SK-N-SH (cell line): ENCODE measurements at regions not wholly inside any gene's neighbourhood (a gene's known extent, or its start where the extent isn't known, plus 50 kb on each side); places are given as distances from the start of the nearest gene placed in this dataset.

Source experiments
- CTCF ChIA-PET: fragments of 300-600, 350-600 bp; formaldehyde crosslinking; extraction: SDS; loops from one replicate; lab custom pipeline; 2021; lab: Yijun Ruan, JAX
- POLR2A ChIA-PET: fragments of 350-600 bp; sonication (Branson Sonifier 250); formaldehyde crosslinking; extraction: SDS; loops from one replicate; lab custom pipeline; 2020; ENCODE audit warnings: antibody characterized with exemption, inconsistent platforms; lab: Yijun Ruan, JAX
- DNase-seq: peaks from one replicate; pipeline ENCODE4 v3.0.0; 2012
- H2AFZ ChIP-seq: fragments of 200-600 bp; sonication (generic); 2 replicates; pipeline ENCODE4 v1.8.1; 2016; ENCODE audit warnings: antibody characterized with exemption, mild to moderate bottlenecking, low read depth
- H3F3A ChIP-seq: fragments of 200-600 bp; sonication (generic); replicated peaks from 2 replicates; pipeline ENCODE3; 2016; ENCODE audit warnings: antibody characterized with exemption, mild to moderate bottlenecking; ENCODE audit not compliant: insufficient read depth
- H3K27ac ChIP-seq, 2 experiments: fragments of 200-500 bp in 1 of 2; fragments of 200-600 bp in 1 of 2; sonication (Bioruptor generic) in 1 of 2; sonication (generic), shearing (Covaris generic) in 1 of 2; 2 replicates each; pipeline versions ENCODE4 v1.5.1 to v1.6.1; 2014 to 2016; ENCODE audit warnings: low read depth in 2 of 2, inconsistent platforms in 1 of 2, low read length in 1 of 2, mild to moderate bottlenecking in 1 of 2, mixed read lengths in 1 of 2
- H3K27me3 ChIP-seq: fragments of 200-600 bp; sonication (generic), shearing (Covaris generic); 2 replicates; pipeline ENCODE4 v1.6.1; 2016; ENCODE audit warnings: mixed run types; ENCODE audit not compliant: insufficient read depth
- H3K36me3 ChIP-seq, 2 experiments: fragments of 200-500 bp in 1 of 2; fragments of 200-600 bp in 1 of 2; sonication (Bioruptor generic) in 1 of 2; sonication (generic) in 1 of 2; replicated peaks in 1 of 2; 2 replicates each; pipeline versions ENCODE3 to v1.5.1; 2014 to 2016; ENCODE audit warnings: low read length in 1 of 2, mild to moderate bottlenecking in 1 of 2; ENCODE audit not compliant: insufficient read depth in 2 of 2, control insufficient read depth in 1 of 2
- H3K4me1 ChIP-seq, 2 experiments: fragments of 200-500 bp in 1 of 2; fragments of 200-600 bp in 1 of 2; sonication (Bioruptor generic) in 1 of 2; sonication (generic), shearing (Covaris generic) in 1 of 2; 2 replicates each; pipeline versions ENCODE4 v1.5.1 to v1.6.1; 2014 to 2016; ENCODE audit warnings: low read depth in 1 of 2, low read length in 1 of 2, mixed run types in 1 of 2; ENCODE audit not compliant: insufficient read depth in 2 of 2, control insufficient read depth in 1 of 2
- H3K4me2 ChIP-seq: fragments of 200-600 bp; sonication (generic), shearing (Covaris generic); 2 replicates; pipeline ENCODE4 v1.6.1; 2017; ENCODE audit warnings: mixed run types
- H3K4me3 ChIP-seq, 2 experiments: fragments of 200-500 bp in 1 of 2; fragments of 200-600 bp in 1 of 2; sonication (Bioruptor generic) in 1 of 2; sonication (generic), shearing (Covaris generic) in 1 of 2; 2 replicates each; pipeline versions ENCODE4 v1.5.1 to v1.8.1; 2014 to 2016; ENCODE audit warnings: low read depth in 2 of 2, inconsistent platforms in 1 of 2, low read length in 1 of 2, mild to moderate bottlenecking in 1 of 2, mixed read lengths in 1 of 2, moderate library complexity in 1 of 2
- H3K79me2 ChIP-seq: fragments of 200-600 bp; sonication (generic); 2 replicates; pipeline ENCODE4 v1.8.1; 2017; ENCODE audit warnings: mild to moderate bottlenecking; ENCODE audit not compliant: insufficient read depth
- H3K9ac ChIP-seq: fragments of 200-600 bp; sonication (generic); 2 replicates; pipeline ENCODE4 v1.6.1; 2017; ENCODE audit warnings: mixed run types
- H3K9me2 ChIP-seq: fragments of 200-600 bp; sonication (generic); 2 replicates; pipeline ENCODE4 v1.6.1; 2017; ENCODE audit warnings: mixed run types
- H3K9me3 ChIP-seq: fragments of 200-600 bp; sonication (generic); 2 replicates; pipeline ENCODE4 v1.6.1; 2017; ENCODE audit warnings: mixed run types, mild to moderate bottlenecking, moderate library complexity
- H4K20me1 ChIP-seq: fragments of 200-600 bp; sonication (generic); 2 replicates; pipeline ENCODE4 v1.6.1; 2017; ENCODE audit warnings: mild to moderate bottlenecking, mixed run types; ENCODE audit not compliant: insufficient read depth
- CHD2 ChIP-seq: fragments of 150-350 bp; IDR thresholded peaks from 2 replicates; pipeline ENCODE4 v1.6.1; 2018; ENCODE audit warnings: low read length; ENCODE audit not compliant: partially characterized antibody
- CTCF ChIP-seq: fragments of 200-600 bp; sonication (generic); IDR thresholded peaks from 2 replicates; pipeline ENCODE4 v1.6.1; 2017; ENCODE audit warnings: antibody characterized with exemption, mild to moderate bottlenecking, moderate library complexity
- FOXJ3 ChIP-seq: sonication (generic); formaldehyde crosslinking; IDR thresholded peaks from 2 replicates; pipeline ENCODE4 v1.5.1; 2020; ENCODE audit warnings: mild to moderate bottlenecking, missing genetic modification reagents
- GABPA ChIP-seq: IDR thresholded peaks from 2 replicates; pipeline ENCODE4 v1.4.0; 2012; ENCODE audit warnings: low read depth, mild to moderate bottlenecking
- GATA2 ChIP-seq: sonication (generic); formaldehyde crosslinking; IDR thresholded peaks from 2 replicates; pipeline ENCODE4 v1.5.0; 2020; ENCODE audit warnings: mild to moderate bottlenecking, missing genetic modification reagents
- JUND ChIP-seq: IDR thresholded peaks from 2 replicates; pipeline ENCODE4 v1.4.0; 2012
- MAX ChIP-seq: IDR thresholded peaks from 2 replicates; pipeline ENCODE4 v1.4.0; 2012; ENCODE audit warnings: low read depth
- MEF2A ChIP-seq: IDR thresholded peaks from 2 replicates; pipeline ENCODE4 v1.4.0; 2012; ENCODE audit warnings: low read depth, borderline replicate concordance
- NRF1 ChIP-seq: IDR thresholded peaks from 2 replicates; pipeline ENCODE4 v1.6.1; 2012; ENCODE audit warnings: low read depth, mild to moderate bottlenecking, low read length
- RCOR1 ChIP-seq: fragments of 150-350 bp; IDR thresholded peaks from 2 replicates; pipeline ENCODE4 v1.6.1; 2017; ENCODE audit warnings: antibody characterized with exemption, low read length
- RXRA ChIP-seq: IDR thresholded peaks from 2 replicates; pipeline ENCODE4 v1.4.0; 2012; ENCODE audit warnings: low read depth, mild to moderate bottlenecking, borderline replicate concordance
- SMC3 ChIP-seq: IDR thresholded peaks from 2 replicates; pipeline ENCODE4 v1.6.1; 2012; ENCODE audit warnings: low read depth, low read length, improper control_type of control experiment
- TEAD4 ChIP-seq: IDR thresholded peaks from 2 replicates; pipeline ENCODE4 v1.4.0; 2012; ENCODE audit warnings: mild to moderate bottlenecking, borderline replicate concordance; ENCODE audit not compliant: insufficient read depth
- USF2 ChIP-seq: fragments of 150-350 bp; IDR thresholded peaks from 2 replicates; pipeline ENCODE4 v1.6.1; 2017; ENCODE audit warnings: antibody characterized with exemption, low read length, low read depth, borderline replicate concordance
- YY1 ChIP-seq: IDR thresholded peaks from 2 replicates; pipeline ENCODE4 v1.4.0; 2012; ENCODE audit warnings: low read depth, mild to moderate bottlenecking
- WGBS: methylation state at CpG from one replicate; pipeline ENCODE4 v1.1.6; 2017; ENCODE audit warnings: low lambda C conversion rate; 5-methylcytosine and 5-hydroxymethylcytosine counted together

- H3K27ac ChIP-seq, result no peak overlapping the region
- H3K9me2 ChIP-seq, result no peaks in the 10 kb centered on the region
- H3K79me2 ChIP-seq, result no peaks in the 10 kb centered on the region
- no peak overlapping the region for H3K4me3 ChIP-seq
- H2AFZ ChIP-seq, result no peak overlapping the region
- 7% methylated on average over 4 of the region's 4 CpGs for WGBS
- no peak overlapping the region for H3K4me2 ChIP-seq
- DNase-seq, result no peak
- ChIA-PET CTCF (no interaction called here), POLR2A (no interaction called here)
- H3K9me3 ChIP-seq, result no peaks in the 10 kb centered on the region
- no peaks in the 10 kb centered on the region for H3F3A ChIP-seq
- TF ChIP-seq TEAD4, result no peak
- TF ChIP-seq GATA2 (CRISPR knock-in tag), result no peak
- TF ChIP-seq MAX, result no peak
- TF ChIP-seq RCOR1, result no peak
- no peak for TF ChIP-seq CHD2
- no peak for TF ChIP-seq USF2
- no peak for TF ChIP-seq CTCF
- TF ChIP-seq SMC3, result no peak
- no peak for TF ChIP-seq GABPA
- TF ChIP-seq MEF2A, result no peak
- no peak for TF ChIP-seq NRF1
- no peak for TF ChIP-seq YY1
- TF ChIP-seq RXRA, result no peak
- TF ChIP-seq JUND, result no peak
- no peak for TF ChIP-seq FOXJ3
- H3K27me3 ChIP-seq, result no peaks in the 10 kb centered on the region
- no peaks in the 10 kb centered on the region for H3K4me1 ChIP-seq
- H4K20me1 ChIP-seq, result no peaks in the 10 kb centered on the region
- H3K36me3 ChIP-seq, result no peaks in the 10 kb centered on the region
- H3K9ac ChIP-seq, result no peak overlapping the region
Measured at GRCh38 chr16:9465161-9465560, 373.7 kb downstream of the HAPSTR1 start.

- Histone ChIP-seq H3K9me2 (no peaks in the 10 kb centered on the region), H3K4me2 (no peak overlapping the region), H3K36me3 (no peaks in the 10 kb centered on the region), H3F3A (no peaks in the 10 kb centered on the region), H3K4me1 (no peaks in the 10 kb centered on the region), H3K9ac (no peak overlapping the region), H4K20me1 (no peaks in the 10 kb centered on the region), H3K27me3 (no peaks in the 10 kb centered on the region), H3K9me3 (no peaks in the 10 kb centered on the region), H3K79me2 (no peaks in the 10 kb centered on the region), H3K4me3 (no peak overlapping the region), H3K27ac (no peak overlapping the region), H2AFZ (no peak overlapping the region)
- ChIA-PET POLR2A (no interaction called here), CTCF (no interaction called here)
- no peak for TF ChIP-seq GABPA
- DNase-seq, result no peak
Measured at GRCh38 chr16:9469512-9469911, 378.1 kb downstream of the HAPSTR1 start.
